NT2/D1 (cell line): ENCODE measurements at regions not wholly inside any gene's neighbourhood (a gene's known extent, or its start where the extent isn't known, plus 50 kb on each side); places are given as distances from the start of the nearest gene placed in this dataset.
A peak's percentile ranks its signal among the peaks of the same experiment; 100 is the strongest.

Source experiments
- DNase-seq: peaks from one replicate; pipeline ENCODE4 v3.0.0-alpha.2; 2011; ENCODE audit warnings: low read depth, low spot score
- H3K27me3 ChIP-seq: 2 replicates; pipeline ENCODE4 v1.6.0; 2011; ENCODE audit warnings: mild to moderate bottlenecking; ENCODE audit not compliant: insufficient read length, insufficient read depth
- H3K36me3 ChIP-seq: 2 replicates; pipeline ENCODE4 v1.6.1; 2011; ENCODE audit warnings: mild to moderate bottlenecking, low read length, mixed read lengths; ENCODE audit not compliant: insufficient read depth, insufficient read length
- H3K4me1 ChIP-seq: 2 replicates; pipeline ENCODE4 v1.5.1; 2011; ENCODE audit not compliant: insufficient read depth, insufficient read length
- H3K4me3 ChIP-seq: 2 replicates; pipeline ENCODE4 v1.5.1; 2011; ENCODE audit warnings: low read depth; ENCODE audit not compliant: insufficient read length
- H3K9ac ChIP-seq: 2 replicates; pipeline ENCODE4 v1.6.0; 2011; ENCODE audit warnings: low read depth; ENCODE audit not compliant: insufficient read length
- H3K9me3 ChIP-seq: 2 replicates; pipeline ENCODE4 v1.5.1; 2011; ENCODE audit warnings: mild to moderate bottlenecking, low read length; ENCODE audit not compliant: insufficient read depth
- SUZ12 ChIP-seq: IDR thresholded peaks from 2 replicates; pipeline ENCODE4 v1.6.1; 2011; ENCODE audit not compliant: insufficient read length, insufficient read depth; ENCODE audit errors: extremely low read depth
- YY1 ChIP-seq: IDR thresholded peaks from 2 replicates; pipeline ENCODE4 v1.6.1; 2011; ENCODE audit not compliant: insufficient read length, insufficient read depth
- ZNF274 ChIP-seq: IDR thresholded peaks from 2 replicates; pipeline ENCODE4 v1.6.1; 2011; ENCODE audit warnings: mild to moderate bottlenecking, low read depth, low read length

- Histone ChIP-seq H3K27me3 (no peaks in the 10 kb centered on the region), H3K4me3 (no peak overlapping the region), H3K4me1 (no peaks in the 10 kb centered on the region), H3K36me3 (no peaks in the 10 kb centered on the region), H3K9ac (no peak overlapping the region), H3K9me3 (no peaks in the 10 kb centered on the region)
- DNase-seq: peak; percentile 62
- TF ChIP-seq YY1: no peak
- TF ChIP-seq SUZ12: no peak
- TF ChIP-seq ZNF274: no peak
Observed at GRCh38 chr14:62179367-62180018, 417.3 kb downstream of the SNAPC1 start.

- no peak for TF ChIP-seq SUZ12
- no peak for TF ChIP-seq YY1
- no peak for TF ChIP-seq ZNF274
- Histone ChIP-seq H3K9me3 (no peaks in the 10 kb centered on the region), H3K4me1 (no peaks in the 10 kb centered on the region), H3K9ac (no peak overlapping the region), H3K4me3 (no peak overlapping the region), H3K36me3 (no peaks in the 10 kb centered on the region), H3K27me3 (no peaks in the 10 kb centered on the region)
- DNase-seq: no peak
Observed at GRCh38 chr14:62181591-62181990, 419.4 kb downstream of the SNAPC1 start.

DNA sequence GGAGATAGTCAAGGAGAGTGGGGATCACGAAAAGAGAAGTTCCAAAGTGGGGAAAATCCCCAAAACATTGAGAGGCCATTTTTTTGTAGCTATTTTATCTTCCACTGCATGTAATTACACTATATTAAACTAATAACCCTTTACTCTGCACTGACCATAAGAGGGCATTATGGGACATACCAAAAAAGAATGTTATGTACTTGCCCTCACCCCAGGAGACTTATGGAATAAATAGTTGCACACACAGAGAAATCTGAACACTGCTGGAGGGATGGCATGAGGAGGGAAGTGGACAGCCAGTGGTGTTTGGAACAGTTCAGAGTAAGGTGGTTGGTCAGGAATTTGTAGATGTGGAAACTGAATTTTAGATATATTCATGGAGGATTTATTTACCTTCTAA is 422.9 kb downstream of the SNAPC1 start:
- Histone ChIP-seq H3K36me3 (no peaks in the 10 kb centered on the region), H3K9ac (no peak overlapping the region), H3K4me3 (no peak overlapping the region), H3K4me1 (no peaks in the 10 kb centered on the region), H3K27me3 (no peaks in the 10 kb centered on the region), H3K9me3 (no peaks in the 10 kb centered on the region)
- TF ChIP-seq SUZ12: no peak
- TF ChIP-seq YY1: no peak
- TF ChIP-seq ZNF274: no peak
- no peak for DNase-seq

- peak; percentile 23 for DNase-seq
- TF ChIP-seq ZNF274: no peak
- no peak for TF ChIP-seq YY1
- TF ChIP-seq SUZ12: no peak
Observed at GRCh38 chr14:62187265-62187664, 425.0 kb downstream of the SNAPC1 start.

DNA sequence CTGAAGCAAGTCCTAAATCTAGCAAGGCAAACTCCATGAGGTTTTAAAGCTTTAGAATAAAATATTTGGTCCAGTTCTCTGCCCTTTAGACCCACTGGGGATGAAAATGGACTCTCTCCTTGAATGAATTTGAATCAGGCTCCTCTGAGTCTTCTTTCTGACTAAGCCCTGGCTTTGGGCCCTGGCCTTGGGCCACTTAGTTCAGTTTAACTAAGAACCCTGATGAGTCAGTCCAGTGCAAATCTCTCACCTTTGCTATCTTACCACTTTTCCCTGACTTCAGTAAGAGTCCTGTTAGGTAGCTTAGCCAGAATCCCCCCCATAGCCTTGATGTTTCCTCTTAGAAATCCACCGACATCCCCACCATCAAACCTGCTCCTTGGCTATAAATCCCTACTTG is 427.5 kb downstream of the SNAPC1 start:
- Histone ChIP-seq H3K9ac (no peak overlapping the region), H3K9me3 (no peaks in the 10 kb centered on the region), H3K4me1 (no peaks in the 10 kb centered on the region), H3K36me3 (no peaks in the 10 kb centered on the region), H3K27me3 (no peaks in the 10 kb centered on the region), H3K4me3 (no peak overlapping the region)
- no peak for TF ChIP-seq YY1
- no peak for TF ChIP-seq ZNF274
- TF ChIP-seq SUZ12: no peak
- no peak for DNase-seq

More at GRCh38 chr14:62187265-62187664, 425.0 kb downstream of the SNAPC1 start:
- no peak overlapping the region for H3K9ac ChIP-seq
- H3K4me3 ChIP-seq: no peak overlapping the region
- no peaks in the 10 kb centered on the region for H3K36me3 ChIP-seq
- no peaks in the 10 kb centered on the region for H3K9me3 ChIP-seq
- no peaks in the 10 kb centered on the region for H3K4me1 ChIP-seq
- no peaks in the 10 kb centered on the region for H3K27me3 ChIP-seq

DNA sequence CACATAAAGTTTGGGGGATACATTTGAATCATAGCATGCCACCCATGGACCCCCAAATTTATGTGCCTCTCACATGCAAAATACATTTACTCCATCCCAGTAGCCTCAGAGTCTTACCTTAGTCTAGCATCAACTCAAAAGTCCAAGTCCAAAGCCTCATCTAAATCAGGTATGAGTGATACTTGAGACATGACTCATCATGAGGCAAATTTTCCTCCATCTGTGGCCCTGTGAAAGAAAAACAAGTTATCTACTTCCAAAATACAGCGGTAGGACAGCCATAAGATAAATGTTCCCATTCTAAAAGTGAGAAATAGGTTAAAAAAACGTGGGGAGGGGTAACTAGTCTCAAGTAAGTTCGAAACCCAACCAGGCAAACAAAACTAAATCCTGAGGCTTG is 444.2 kb downstream of the SNAPC1 start:
- no peak for DNase-seq
- TF ChIP-seq ZNF274 (no peak), YY1 (no peak), SUZ12 (no peak)
- H3K9me3 ChIP-seq: no peaks in the 10 kb centered on the region
- no peaks in the 10 kb centered on the region for H3K4me1 ChIP-seq
- H3K27me3 ChIP-seq: no peaks in the 10 kb centered on the region
- H3K9ac ChIP-seq: no peak overlapping the region
- H3K36me3 ChIP-seq: no peaks in the 10 kb centered on the region
- H3K4me3 ChIP-seq: no peak overlapping the region

DNA sequence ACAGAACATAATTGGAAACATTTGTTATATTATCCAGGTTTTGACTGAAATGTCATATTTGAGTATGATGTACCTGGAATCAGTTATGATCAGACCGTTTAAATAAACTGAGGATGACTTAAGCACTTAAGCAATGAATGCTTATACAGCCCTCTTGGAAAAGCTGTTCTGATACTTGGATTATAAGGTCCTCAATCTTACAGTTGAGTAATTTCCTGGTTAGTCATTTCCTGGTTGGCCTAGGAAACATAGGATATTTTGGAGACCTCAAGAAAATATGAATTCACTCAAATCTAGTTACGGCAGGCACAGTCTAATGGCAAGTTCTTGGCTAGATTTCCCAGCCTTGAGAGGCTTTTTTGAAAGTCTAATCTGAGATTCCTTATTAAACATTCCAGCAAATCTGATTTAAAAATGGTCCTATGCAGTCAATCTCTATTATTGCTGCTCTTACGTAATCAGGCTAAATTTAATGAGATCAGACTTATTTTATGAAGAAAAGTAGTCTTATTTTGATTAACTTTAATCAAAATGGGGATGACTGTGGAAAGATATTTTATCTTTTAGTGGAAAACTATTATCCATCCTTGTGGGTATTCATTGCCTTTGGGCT is 447.2 kb downstream of the SNAPC1 start:
- TF ChIP-seq ZNF274: no peak
- no peak for TF ChIP-seq YY1
- TF ChIP-seq SUZ12: no peak
- Histone ChIP-seq H3K27me3 (no peaks in the 10 kb centered on the region), H3K9ac (no peak overlapping the region), H3K4me3 (no peak overlapping the region), H3K4me1 (no peaks in the 10 kb centered on the region), H3K9me3 (no peaks in the 10 kb centered on the region), H3K36me3 (no peaks in the 10 kb centered on the region)
- no peak for DNase-seq
